ENCODE measurements at regions not wholly inside any gene's neighbourhood (a gene's known extent, or its start where the extent isn't known, plus 50 kb on each side); places are given as distances from the start of the nearest gene placed in this dataset.
"Not testable (repeated sequence)": the region's sequence is repeated elsewhere in the genome, so short reads cannot be mapped to it uniquely, and the experiment has no call there.

DNA sequence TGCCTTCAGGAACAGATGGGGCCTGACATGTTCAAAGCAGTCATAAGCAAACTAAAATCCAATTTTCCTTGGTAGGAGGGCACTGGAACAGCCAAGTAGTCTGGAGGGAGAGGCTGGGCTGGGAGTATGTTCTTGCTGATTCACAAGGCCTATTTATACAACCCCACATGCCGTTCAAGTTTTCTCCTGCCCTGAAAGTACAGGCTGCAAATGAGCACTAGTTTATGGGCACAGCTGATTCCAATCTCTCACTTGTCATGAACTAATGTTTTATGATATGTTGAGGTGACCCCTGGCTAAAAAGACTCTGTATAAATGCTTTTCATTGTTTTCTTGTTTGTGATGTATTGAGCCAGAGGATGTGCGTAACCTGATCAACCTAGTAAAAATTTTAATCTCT, 183.4 kb upstream of the SRD5A2 start:
- TF ChIP-seq EZH2phosphoT487 (IDR thresholded peaks at IDR 0.05; ENCODE audit: borderline replicate concordance, low read length), result no peak
- TF ChIP-seq, protein P1, sequence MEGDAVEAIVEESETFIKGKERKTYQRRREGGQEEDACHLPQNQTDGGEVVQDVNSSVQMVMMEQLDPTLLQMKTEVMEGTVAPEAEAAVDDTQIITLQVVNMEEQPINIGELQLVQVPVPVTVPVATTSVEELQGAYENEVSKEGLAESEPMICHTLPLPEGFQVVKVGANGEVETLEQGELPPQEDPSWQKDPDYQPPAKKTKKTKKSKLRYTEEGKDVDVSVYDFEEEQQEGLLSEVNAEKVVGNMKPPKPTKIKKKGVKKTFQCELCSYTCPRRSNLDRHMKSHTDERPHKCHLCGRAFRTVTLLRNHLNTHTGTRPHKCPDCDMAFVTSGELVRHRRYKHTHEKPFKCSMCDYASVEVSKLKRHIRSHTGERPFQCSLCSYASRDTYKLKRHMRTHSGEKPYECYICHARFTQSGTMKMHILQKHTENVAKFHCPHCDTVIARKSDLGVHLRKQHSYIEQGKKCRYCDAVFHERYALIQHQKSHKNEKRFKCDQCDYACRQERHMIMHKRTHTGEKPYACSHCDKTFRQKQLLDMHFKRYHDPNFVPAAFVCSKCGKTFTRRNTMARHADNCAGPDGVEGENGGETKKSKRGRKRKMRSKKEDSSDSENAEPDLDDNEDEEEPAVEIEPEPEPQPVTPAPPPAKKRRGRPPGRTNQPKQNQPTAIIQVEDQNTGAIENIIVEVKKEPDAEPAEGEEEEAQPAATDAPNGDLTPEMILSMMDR (IDR thresholded peaks at IDR 0.05; ENCODE audit: low read depth, low read length, poor library complexity, severe bottlenecking), result no peak
- Histone ChIP-seq H3K36me3 (ENCODE audit: control insufficient read depth, low read length) (no peaks in the 10 kb centered on the region), H3K4me2 (ENCODE audit: low read length) (no peak overlapping the region)

DNA sequence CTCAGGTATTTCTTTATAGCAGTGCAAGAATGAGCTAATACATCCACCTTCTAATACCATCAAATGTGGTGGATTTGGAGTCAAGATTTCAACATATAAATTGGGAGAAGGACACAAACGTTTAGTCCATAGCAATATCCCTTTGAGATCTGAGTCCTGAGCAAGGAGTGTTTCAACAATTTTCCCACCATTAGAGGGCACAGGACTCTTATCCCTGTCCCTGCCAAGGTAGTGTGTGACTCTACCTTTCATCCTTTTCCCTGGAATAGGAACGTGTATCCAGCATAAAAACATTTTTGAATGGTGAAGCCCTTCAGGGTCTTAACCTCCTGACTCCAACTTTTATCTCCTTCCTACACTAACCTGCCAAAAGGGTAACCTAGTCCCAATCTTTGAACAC, 181.3 kb upstream of the SRD5A2 start:
- no peaks in the 10 kb centered on the region for H3F3A ChIP-seq (ENCODE audit: control insufficient read depth, insufficient read depth)
- no peaks in the 10 kb centered on the region for H3K36me3 ChIP-seq (ENCODE audit: control insufficient read depth, low read length)
- H3K27ac ChIP-seq (ENCODE audit: low read depth, low read length), result no peak overlapping the region
- H3K4me3 ChIP-seq (ENCODE audit: low read length), result no peak overlapping the region
- H3K9me2 ChIP-seq (replicated peaks; ENCODE audit: control insufficient read depth, low read length), result no peaks in the 10 kb centered on the region
- H4K20me1 ChIP-seq (ENCODE audit: control insufficient read depth, insufficient read depth, low read depth, low read length), result no peaks in the 10 kb centered on the region
- no peaks in the 10 kb centered on the region for H3K27me3 ChIP-seq (ENCODE audit: control insufficient read depth, low read length)
- TF ChIP-seq EZH2phosphoT487 (IDR thresholded peaks at IDR 0.05; ENCODE audit: borderline replicate concordance, low read length), result no peak
- TF ChIP-seq, protein P1 (IDR thresholded peaks at IDR 0.05; ENCODE audit: low read depth, low read length, poor library complexity, severe bottlenecking), result no peak
- no peak overlapping the region for H3K4me2 ChIP-seq (ENCODE audit: low read length)
- H3K79me2 ChIP-seq (ENCODE audit: control insufficient read depth, low read length), result no peaks in the 10 kb centered on the region
- no peaks in the 10 kb centered on the region for H3K4me1 ChIP-seq (ENCODE audit: control insufficient read depth, low read length)
- no peaks in the 10 kb centered on the region for H3K9me3 ChIP-seq (ENCODE audit: control insufficient read depth, insufficient read depth, low read length)

More for the DNA sequence above, 183.4 kb upstream of the SRD5A2 start:
- Histone ChIP-seq H3K9me2 (replicated peaks; ENCODE audit: control insufficient read depth, low read length) (no peaks in the 10 kb centered on the region), H4K20me1 (ENCODE audit: control insufficient read depth, insufficient read depth, low read depth, low read length) (no peaks in the 10 kb centered on the region), H3K27me3 (ENCODE audit: control insufficient read depth, low read length) (no peaks in the 10 kb centered on the region), H3K4me1 (ENCODE audit: control insufficient read depth, low read length) (no peaks in the 10 kb centered on the region), H3K4me3 (ENCODE audit: low read length) (no peak overlapping the region), H3K9me3 (ENCODE audit: control insufficient read depth, insufficient read depth, low read length) (no peaks in the 10 kb centered on the region), H3K27ac (ENCODE audit: low read depth, low read length) (no peak overlapping the region), H3K79me2 (ENCODE audit: control insufficient read depth, low read length) (no peaks in the 10 kb centered on the region), H3F3A (ENCODE audit: control insufficient read depth, insufficient read depth) (no peaks in the 10 kb centered on the region)

DNA sequence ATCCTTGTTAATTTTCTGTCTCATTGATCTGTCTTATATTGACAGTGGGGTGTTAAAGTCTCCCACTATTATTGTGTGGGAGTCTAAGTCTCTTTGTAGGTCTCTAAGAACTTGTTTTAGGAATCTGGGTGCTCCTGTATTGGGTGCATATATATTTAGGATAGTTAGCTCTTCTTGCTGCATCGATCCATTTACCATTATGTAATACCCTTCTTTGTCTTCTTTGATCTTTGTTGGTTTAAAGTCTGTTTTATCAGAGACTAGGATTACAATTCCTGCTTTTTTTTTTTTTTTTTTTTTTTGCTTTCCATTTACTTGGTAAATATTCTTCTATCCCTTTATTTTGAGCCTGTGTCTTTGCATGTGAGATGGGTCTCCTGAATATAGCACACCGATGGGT, 176.6 kb upstream of the SRD5A2 start:
- not testable (repeated sequence) for H3K4me2 ChIP-seq (ENCODE audit: low read length); H4K20me1 ChIP-seq (ENCODE audit: control insufficient read depth, insufficient read depth, low read depth, low read length); H3K79me2 ChIP-seq (ENCODE audit: control insufficient read depth, low read length); H3K4me1 ChIP-seq (ENCODE audit: control insufficient read depth, low read length); H3F3A ChIP-seq (ENCODE audit: control insufficient read depth, insufficient read depth); H3K36me3 ChIP-seq (ENCODE audit: control insufficient read depth, low read length); H3K4me3 ChIP-seq (ENCODE audit: low read length); H3K9me2 ChIP-seq (replicated peaks; ENCODE audit: control insufficient read depth, low read length); H3K27ac ChIP-seq (ENCODE audit: low read depth, low read length); H3K27me3 ChIP-seq (ENCODE audit: control insufficient read depth, low read length); H3K9me3 ChIP-seq (ENCODE audit: control insufficient read depth, insufficient read depth, low read length)

DNA sequence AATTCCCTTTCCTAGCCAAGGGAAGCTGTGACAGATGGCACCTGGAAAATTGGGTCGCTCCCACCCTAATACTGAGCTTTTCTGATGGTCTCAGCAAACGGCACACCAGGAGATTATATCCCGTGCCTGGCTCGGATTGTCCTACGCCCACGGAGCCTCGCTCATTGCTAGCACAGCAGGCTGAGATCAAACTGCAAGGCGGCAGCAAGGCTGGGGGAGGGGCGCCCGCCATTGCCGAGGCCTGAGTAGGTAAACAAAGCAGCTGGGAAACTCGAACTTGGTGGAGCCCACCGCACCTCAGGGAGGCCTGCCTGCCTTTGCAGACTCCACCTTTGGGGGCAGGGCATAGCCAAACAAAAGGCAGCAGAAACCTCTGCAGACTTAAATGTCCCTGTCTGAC, 168.0 kb upstream of the SRD5A2 start:
- H4K20me1 ChIP-seq (ENCODE audit: control insufficient read depth, insufficient read depth, low read depth, low read length); H3K27me3 ChIP-seq (ENCODE audit: control insufficient read depth, low read length); H3K36me3 ChIP-seq (ENCODE audit: control insufficient read depth, low read length); H3K9me3 ChIP-seq (ENCODE audit: control insufficient read depth, insufficient read depth, low read length); H3F3A ChIP-seq (ENCODE audit: control insufficient read depth, insufficient read depth); H3K9me2 ChIP-seq (replicated peaks; ENCODE audit: control insufficient read depth, low read length); H3K4me3 ChIP-seq (ENCODE audit: low read length); H3K4me1 ChIP-seq (ENCODE audit: control insufficient read depth, low read length); H3K27ac ChIP-seq (ENCODE audit: low read depth, low read length); H3K4me2 ChIP-seq (ENCODE audit: low read length); H3K79me2 ChIP-seq (ENCODE audit: control insufficient read depth, low read length): not testable (repeated sequence)
